ENCODE measurements at regions not wholly inside any gene's neighbourhood (a gene's known extent, or its start where the extent isn't known, plus 50 kb on each side); places are given as distances from the start of the nearest gene placed in this dataset.

DNA sequence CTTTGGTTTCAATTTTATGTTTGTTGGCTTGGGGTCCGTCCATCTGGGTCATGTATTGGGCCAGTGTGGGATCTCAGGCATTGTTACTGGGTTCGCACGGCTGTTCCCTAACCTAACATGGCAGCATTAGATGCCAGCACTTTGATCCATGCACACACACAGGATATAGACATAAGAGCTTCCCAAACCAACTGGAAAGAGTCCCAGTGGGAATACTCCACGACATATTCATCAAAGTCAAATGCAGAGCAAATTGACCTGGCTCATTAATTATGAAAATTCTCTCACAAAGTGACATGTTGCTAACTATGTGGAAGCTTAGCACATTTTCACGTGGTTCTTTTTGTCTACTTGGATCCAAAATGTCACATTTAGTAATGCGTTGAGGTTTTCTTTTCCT is 130.4 kb downstream of the SETD4 start:
- no peaks in the 10 kb centered on the region for H3K9me3 ChIP-seq
- DNase-seq: no peak
- no peak overlapping the region for H3K27ac ChIP-seq
- H3K4me3 ChIP-seq: no peak overlapping the region
- peaks cover 7 to 26% (median 18%) of the 10 kb centered on the region in 6 donors for H3K4me1 ChIP-seq
- WGBS, 5 donors: 68 to 81% (median 77%) methylated on average over 6 of the region's 6 CpGs
- intact Hi-C loops (cut with DNase I; ENCODE audit: low total_unique reads): no loop called here
- no peaks in the 10 kb centered on the region for H3K27me3 ChIP-seq (replicated peaks in 1 of 7)
- H3K36me3 ChIP-seq: no peaks in the 10 kb centered on the region
- TF ChIP-seq, protein P1, sequence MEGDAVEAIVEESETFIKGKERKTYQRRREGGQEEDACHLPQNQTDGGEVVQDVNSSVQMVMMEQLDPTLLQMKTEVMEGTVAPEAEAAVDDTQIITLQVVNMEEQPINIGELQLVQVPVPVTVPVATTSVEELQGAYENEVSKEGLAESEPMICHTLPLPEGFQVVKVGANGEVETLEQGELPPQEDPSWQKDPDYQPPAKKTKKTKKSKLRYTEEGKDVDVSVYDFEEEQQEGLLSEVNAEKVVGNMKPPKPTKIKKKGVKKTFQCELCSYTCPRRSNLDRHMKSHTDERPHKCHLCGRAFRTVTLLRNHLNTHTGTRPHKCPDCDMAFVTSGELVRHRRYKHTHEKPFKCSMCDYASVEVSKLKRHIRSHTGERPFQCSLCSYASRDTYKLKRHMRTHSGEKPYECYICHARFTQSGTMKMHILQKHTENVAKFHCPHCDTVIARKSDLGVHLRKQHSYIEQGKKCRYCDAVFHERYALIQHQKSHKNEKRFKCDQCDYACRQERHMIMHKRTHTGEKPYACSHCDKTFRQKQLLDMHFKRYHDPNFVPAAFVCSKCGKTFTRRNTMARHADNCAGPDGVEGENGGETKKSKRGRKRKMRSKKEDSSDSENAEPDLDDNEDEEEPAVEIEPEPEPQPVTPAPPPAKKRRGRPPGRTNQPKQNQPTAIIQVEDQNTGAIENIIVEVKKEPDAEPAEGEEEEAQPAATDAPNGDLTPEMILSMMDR (IDR thresholded peaks at IDR 0.05 in 8 of 11, conservative IDR thresholded peaks at IDR 0.05 in 3 of 11): no peak

DNA sequence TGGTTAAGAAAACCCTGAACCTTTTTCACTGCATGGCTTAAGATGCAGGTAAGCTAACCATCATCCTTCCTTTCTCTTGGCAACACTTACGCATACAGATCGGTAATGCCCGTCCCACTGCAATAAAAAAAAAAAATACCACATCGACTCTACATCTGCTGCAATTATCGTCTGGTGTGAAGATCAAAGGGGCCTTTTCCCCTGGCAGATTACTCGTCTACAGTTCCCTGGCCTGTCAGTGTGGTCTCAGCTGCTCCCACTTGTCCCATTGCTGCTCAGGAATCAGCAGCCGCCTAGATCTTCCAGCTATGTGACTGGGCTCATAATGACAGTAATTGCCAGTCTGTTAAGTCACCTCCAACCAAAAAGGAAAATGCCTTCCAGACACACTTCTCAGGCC is 133.1 kb downstream of the SETD4 start:
- TF ChIP-seq POLR2AphosphoS5 (IDR thresholded peaks at IDR 0.05) (no peak), POLR2A (IDR thresholded peaks at IDR 0.05) (no peak)
- TF ChIP-seq, protein P1 (IDR thresholded peaks at IDR 0.05 in 8 of 11, conservative IDR thresholded peaks at IDR 0.05 in 3 of 11): no peak
- 73 to 81% (median 80%) methylated on average over 7 of the region's 7 CpGs for WGBS, 5 donors
- Histone ChIP-seq H3K27me3 (replicated peaks in 1 of 7) (peaks cover 0 to 14% (median 0%) of the 10 kb centered on the region in 7 donors), H3K27ac (no peak overlapping the region), H3K4me3 (no peak overlapping the region), H3K36me3 (no peaks in the 10 kb centered on the region), H3K9me3 (no peaks in the 10 kb centered on the region), H3K4me1 (peaks cover 0 to 10% (median 6%) of the 10 kb centered on the region in 6 donors)
- intact Hi-C loops (cut with DNase I; ENCODE audit: low total_unique reads): no loop called here
- DNase-seq: no peak

DNA sequence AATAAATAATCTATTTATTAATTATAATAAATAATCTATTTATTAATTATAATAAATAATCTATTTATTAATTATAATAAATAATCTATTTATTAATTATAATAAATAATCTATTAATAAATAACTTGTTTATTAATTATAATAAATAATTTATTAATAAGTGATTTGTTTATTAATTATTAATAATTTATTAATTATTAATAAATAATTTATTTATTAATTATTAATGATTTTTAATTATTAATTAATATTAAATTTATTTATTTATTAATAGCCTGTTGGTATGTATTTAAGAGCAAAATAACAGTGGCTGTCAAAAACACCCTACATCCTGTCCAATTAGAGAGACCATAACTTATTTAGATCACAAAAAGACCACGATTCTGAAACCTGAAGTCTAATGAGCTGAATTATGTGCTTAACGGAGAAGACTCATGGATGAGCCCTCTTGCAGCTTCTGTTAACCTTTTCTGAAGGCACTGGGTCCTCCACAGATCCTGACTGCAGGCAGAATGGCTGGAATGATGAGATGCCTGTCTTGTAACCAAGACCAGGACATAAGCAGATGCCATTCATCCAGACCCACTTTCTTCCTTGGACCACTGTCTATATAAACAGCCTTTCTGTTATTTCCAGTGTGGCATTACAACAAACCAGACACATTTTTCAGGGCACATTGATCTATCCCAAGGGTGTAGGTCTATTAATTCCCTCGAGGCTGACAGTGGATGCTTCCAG is 134.2 kb downstream of the SETD4 start:
- Histone ChIP-seq H3K4me3 (no peak overlapping the region), H3K27me3 (replicated peaks in 1 of 7) (peaks cover 0 to 14% (median 0%) of the 10 kb centered on the region in 7 donors), H3K36me3 (no peaks in the 10 kb centered on the region), H3K27ac (no peak overlapping the region), H3K9me3 (no peaks in the 10 kb centered on the region), H3K4me1 (peaks cover 0 to 3% (median 0%) of the 10 kb centered on the region in 6 donors)
- 71 to 83% (median 75%) methylated on average over 3 of the region's 3 CpGs for WGBS, 5 donors
- intact Hi-C loops (cut with DNase I; ENCODE audit: low total_unique reads): no loop called here
- DNase-seq: no peak
- TF ChIP-seq POLR2A (IDR thresholded peaks at IDR 0.05) (no peak), POLR2AphosphoS5 (IDR thresholded peaks at IDR 0.05) (no peak)
- TF ChIP-seq, protein P1 (IDR thresholded peaks at IDR 0.05 in 8 of 11, conservative IDR thresholded peaks at IDR 0.05 in 3 of 11): no peak

DNA sequence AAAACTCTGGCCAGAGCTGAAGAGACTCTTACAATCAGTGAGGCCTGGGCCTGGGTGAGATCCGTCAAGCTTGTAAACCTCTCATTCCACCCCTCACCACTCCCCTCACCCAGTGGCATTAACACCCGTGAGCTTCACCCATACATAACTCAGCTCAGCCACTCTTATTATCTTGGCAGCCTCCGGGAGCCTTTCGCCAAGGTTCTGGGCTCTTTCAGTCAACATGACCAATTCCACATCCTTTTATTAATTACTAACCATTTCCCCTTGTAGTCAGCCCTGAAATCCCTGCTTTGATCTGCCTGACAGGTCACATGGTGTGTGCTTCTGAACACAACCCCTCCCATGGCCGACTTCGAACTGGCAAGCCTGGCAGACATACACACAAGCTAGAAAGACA is 134.8 kb downstream of the SETD4 start:
- Histone ChIP-seq H3K36me3 (no peaks in the 10 kb centered on the region), H3K4me1 (peaks cover 0 to 3% (median 0%) of the 10 kb centered on the region in 6 donors), H3K9me3 (no peaks in the 10 kb centered on the region), H3K27ac (no peak overlapping the region), H3K27me3 (replicated peaks in 1 of 7) (peaks cover 0 to 16% (median 0%) of the 10 kb centered on the region in 7 donors), H3K4me3 (no peak overlapping the region)
- DNase-seq: no peak
- intact Hi-C loops (cut with DNase I; ENCODE audit: low total_unique reads): no loop called here
- 42 to 49% (median 48%) methylated on average over 6 of the region's 6 CpGs for WGBS, 5 donors
- TF ChIP-seq, protein P1 (IDR thresholded peaks at IDR 0.05 in 8 of 11, conservative IDR thresholded peaks at IDR 0.05 in 3 of 11): no peak
- TF ChIP-seq POLR2A (IDR thresholded peaks at IDR 0.05) (no peak), POLR2AphosphoS5 (IDR thresholded peaks at IDR 0.05) (no peak)

All from spleen (tissue), 11 donors.